CD4-positive, CD25-positive, alpha-beta regulatory T cell (primary cell): ENCODE measurements at regions not wholly inside any gene's neighbourhood (a gene's known extent, or its start where the extent isn't known, plus 50 kb on each side); places are given as distances from the start of the nearest gene placed in this dataset.

Experiments used
- ATAC-seq, 2 donors: fragments of 150-1000 bp; cut with Tn5 transposase; one replicate each; pipeline ENCODE4 v1.10.0; 2021; ENCODE audit warnings: low read depth in 2 of 2, moderate number of reproducible peaks in 2 of 2, moderate library complexity in 1 of 2
- DNase-seq, 3 donors: peaks; one replicate each; pipeline versions ENCODE4 v3.0.0 to v3.0.0-alpha.2; 2012 to 2022; ENCODE audit warnings: mixed read lengths in 1 of 3
- H3K27ac ChIP-seq: one replicate; pipeline ENCODE4 v1.7.0; 2013; ENCODE audit warnings: mild to moderate bottlenecking, low read length; ENCODE audit not compliant: insufficient read depth, poor library complexity, severe bottlenecking
- H3K27me3 ChIP-seq: one replicate; pipeline ENCODE4 v1.7.0; 2013; ENCODE audit warnings: low read length; ENCODE audit not compliant: control insufficient read depth, insufficient read depth
- H3K36me3 ChIP-seq: one replicate; pipeline ENCODE4 v1.7.0; 2013; ENCODE audit warnings: mild to moderate bottlenecking, low read length, moderate library complexity; ENCODE audit not compliant: control insufficient read depth, insufficient read depth
- H3K4me1 ChIP-seq: 2 replicates; pipeline ENCODE4 v1.7.0; 2013; ENCODE audit warnings: mild to moderate bottlenecking, low read length; ENCODE audit not compliant: insufficient read depth, control insufficient read depth, poor library complexity, severe bottlenecking
- H3K4me3 ChIP-seq: one replicate; pipeline ENCODE4 v1.7.0; 2013; ENCODE audit warnings: low read depth, mild to moderate bottlenecking, low read length, moderate library complexity
- H3K9me3 ChIP-seq, 2 experiments: 1 replicate in 1 of 2; 2 replicates in 1 of 2; pipeline ENCODE4 v1.7.0; 2013; ENCODE audit warnings: low read length in 2 of 2, mild to moderate bottlenecking in 1 of 2, moderate library complexity in 1 of 2; ENCODE audit not compliant: control insufficient read depth in 2 of 2
- H3K27ac Mint-ChIP-seq, 3 donors: one replicate each; pipeline ENCODE4 v1.8.0; 2020 to 2022; ENCODE audit warnings: mild to moderate bottlenecking in 3 of 3, mixed read lengths in 3 of 3, moderate library complexity in 2 of 3
- H3K27me3 Mint-ChIP-seq: one replicate; pipeline ENCODE4 v1.8.0; 2022; ENCODE audit warnings: mild to moderate bottlenecking, mixed read lengths
- H3K36me3 Mint-ChIP-seq: one replicate; pipeline ENCODE4 v1.8.0; 2020; ENCODE audit warnings: mixed read lengths
- H3K4me1 Mint-ChIP-seq, 4 donors: one replicate each; pipeline ENCODE4 v1.8.0; 2020 to 2022; ENCODE audit warnings: mixed read lengths in 4 of 4, mild to moderate bottlenecking in 1 of 4
- H3K4me3 Mint-ChIP-seq, 4 donors: one replicate each; pipeline ENCODE4 v1.8.0; 2020 to 2022; ENCODE audit warnings: mild to moderate bottlenecking in 4 of 4, mixed read lengths in 4 of 4, moderate library complexity in 3 of 4
- H3K9me3 Mint-ChIP-seq, 7 donors: one replicate each; pipeline ENCODE4 v1.8.0; 2020 to 2022; ENCODE audit warnings: mixed read lengths in 7 of 7, mild to moderate bottlenecking in 3 of 7, moderate library complexity in 2 of 7

- no peaks in the 10 kb centered on the region for H3K27me3 Mint-ChIP-seq
- H3K36me3 Mint-ChIP-seq, result no peaks in the 10 kb centered on the region
- no peaks in the 10 kb centered on the region for H3K4me1 ChIP-seq
- H3K4me1 Mint-ChIP-seq, result no peaks in the 10 kb centered on the region
- no peak overlapping the region for H3K27ac Mint-ChIP-seq
- no peaks in the 10 kb centered on the region for H3K27me3 ChIP-seq
- H3K27ac ChIP-seq, result no peak overlapping the region
- H3K4me3 ChIP-seq, result no peak overlapping the region
- no peaks in the 10 kb centered on the region for H3K9me3 ChIP-seq
- no peak overlapping the region for H3K4me3 Mint-ChIP-seq
- DNase-seq (no peak), ATAC-seq (no peak)
- H3K36me3 ChIP-seq, result no peaks in the 10 kb centered on the region
- peaks cover 0 to 1% (median 0%) of the 10 kb centered on the region in 7 donors for H3K9me3 Mint-ChIP-seq
Measured at GRCh38 chr12:4014858-4015224, 141.6 kb upstream of the PARP11 start.

GRCh38 chr12:4014444-4014843, 141.2 kb upstream of the PARP11 start:
- Histone ChIP-seq H3K9me3 (no peaks in the 10 kb centered on the region), H3K36me3 (no peaks in the 10 kb centered on the region), H3K27ac (no peak overlapping the region), H3K27me3 (no peaks in the 10 kb centered on the region), H3K4me3 (no peak overlapping the region), H3K4me1 (no peaks in the 10 kb centered on the region)
- Mint-ChIP-seq H3K27me3 (no peaks in the 10 kb centered on the region), H3K27ac (no peak overlapping the region), H3K9me3 (peaks cover 0 to 1% (median 0%) of the 10 kb centered on the region in 7 donors), H3K4me3 (no peak overlapping the region), H3K4me1 (no peaks in the 10 kb centered on the region), H3K36me3 (no peaks in the 10 kb centered on the region)
- no peak for DNase-seq
- ATAC-seq, result no peak

- Histone ChIP-seq H3K36me3 (no peaks in the 10 kb centered on the region), H3K4me3 (no peak overlapping the region), H3K9me3 (no peaks in the 10 kb centered on the region), H3K27me3 (no peaks in the 10 kb centered on the region), H3K27ac (no peak overlapping the region), H3K4me1 (no peaks in the 10 kb centered on the region)
- DNase-seq (no peak), ATAC-seq (no peak)
- H3K27me3 Mint-ChIP-seq, result no peaks in the 10 kb centered on the region
- no peaks in the 10 kb centered on the region for H3K4me1 Mint-ChIP-seq
- no peak overlapping the region for H3K4me3 Mint-ChIP-seq
- no peaks in the 10 kb centered on the region for H3K36me3 Mint-ChIP-seq
- no peak overlapping the region for H3K27ac Mint-ChIP-seq
- H3K9me3 Mint-ChIP-seq, result peaks cover 0 to 1% (median 0%) of the 10 kb centered on the region in 7 donors
Measured at GRCh38 chr12:4012977-4013968, 140.1 kb upstream of the PARP11 start.

GRCh38 chr12:4012073-4012472, 138.9 kb upstream of the PARP11 start:
- ATAC-seq (no peak), DNase-seq (no peak)
- Histone ChIP-seq H3K9me3 (no peaks in the 10 kb centered on the region), H3K4me3 (no peak overlapping the region), H3K27ac (no peak overlapping the region), H3K27me3 (no peaks in the 10 kb centered on the region), H3K36me3 (no peaks in the 10 kb centered on the region), H3K4me1 (no peaks in the 10 kb centered on the region)
- no peaks in the 10 kb centered on the region for H3K4me1 Mint-ChIP-seq
- no peaks in the 10 kb centered on the region for H3K27me3 Mint-ChIP-seq
- no peak overlapping the region for H3K4me3 Mint-ChIP-seq
- no peaks in the 10 kb centered on the region for H3K36me3 Mint-ChIP-seq
- no peak overlapping the region for H3K27ac Mint-ChIP-seq
- peaks cover 0 to 1% (median 0%) of the 10 kb centered on the region in 7 donors for H3K9me3 Mint-ChIP-seq

- no peaks in the 10 kb centered on the region for H3K9me3 ChIP-seq
- H3K4me3 Mint-ChIP-seq, result no peak overlapping the region
- no peak overlapping the region for H3K27ac Mint-ChIP-seq
- H3K9me3 Mint-ChIP-seq, result peaks cover 0 to 1% (median 0%) of the 10 kb centered on the region in 7 donors
- no peak overlapping the region for H3K27ac ChIP-seq
- DNase-seq, result no peak
- no peaks in the 10 kb centered on the region for H3K36me3 Mint-ChIP-seq
- no peak overlapping the region for H3K4me3 ChIP-seq
- H3K27me3 ChIP-seq, result peaks cover 2% of the 10 kb centered on the region
- H3K27me3 Mint-ChIP-seq, result no peaks in the 10 kb centered on the region
- H3K4me1 Mint-ChIP-seq, result no peaks in the 10 kb centered on the region
- no peaks in the 10 kb centered on the region for H3K36me3 ChIP-seq
- no peaks in the 10 kb centered on the region for H3K4me1 ChIP-seq
- no peak for ATAC-seq
Measured at GRCh38 chr12:4011597-4011996, 138.4 kb upstream of the PARP11 start.

GRCh38 chr12:4009979-4010704, 136.9 kb upstream of the PARP11 start:
- no peaks in the 10 kb centered on the region for H3K27me3 Mint-ChIP-seq
- Histone ChIP-seq H3K9me3 (no peaks in the 10 kb centered on the region), H3K36me3 (no peaks in the 10 kb centered on the region), H3K27ac (no peak overlapping the region), H3K4me3 (no peak overlapping the region), H3K27me3 (peaks cover 2% of the 10 kb centered on the region), H3K4me1 (no peaks in the 10 kb centered on the region)
- no peaks in the 10 kb centered on the region for H3K36me3 Mint-ChIP-seq
- no peak overlapping the region for H3K4me3 Mint-ChIP-seq
- H3K4me1 Mint-ChIP-seq, result no peaks in the 10 kb centered on the region
- no peak for ATAC-seq
- H3K9me3 Mint-ChIP-seq, result peaks cover 0 to 1% (median 0%) of the 10 kb centered on the region in 7 donors
- no peak for DNase-seq
- H3K27ac Mint-ChIP-seq, result no peak overlapping the region

GRCh38 chr12:4006743-4007142, 133.5 kb upstream of the PARP11 start:
- H3K27ac Mint-ChIP-seq, result no peak overlapping the region
- H3K4me3 Mint-ChIP-seq, result peak overlapping the region in 1 of 4 donors; percentile 43
- no peaks in the 10 kb centered on the region for H3K36me3 Mint-ChIP-seq
- Histone ChIP-seq H3K36me3 (no peaks in the 10 kb centered on the region), H3K4me1 (no peaks in the 10 kb centered on the region), H3K27ac (no peak overlapping the region), H3K27me3 (peaks cover 2% of the 10 kb centered on the region), H3K9me3 (no peaks in the 10 kb centered on the region), H3K4me3 (no peak overlapping the region)
- no peaks in the 10 kb centered on the region for H3K4me1 Mint-ChIP-seq
- DNase-seq (no peak), ATAC-seq (no peak)
- peaks cover 0 to 1% (median 0%) of the 10 kb centered on the region in 7 donors for H3K9me3 Mint-ChIP-seq
- no peaks in the 10 kb centered on the region for H3K27me3 Mint-ChIP-seq
